ENCODE measurements at regions not wholly inside any gene's neighbourhood (a gene's known extent, or its start where the extent isn't known, plus 50 kb on each side); places are given as distances from the start of the nearest gene placed in this dataset.
A peak's percentile ranks its signal among the peaks of the same experiment; 100 is the strongest.

GRCh38 chr9:2299843-2300205 is 284.7 kb downstream of the SMARCA2 start:
- intact Hi-C loops (cut with DNase I) = no loop called here
- no peak for DNase-seq
- no peak for ATAC-seq

DNA sequence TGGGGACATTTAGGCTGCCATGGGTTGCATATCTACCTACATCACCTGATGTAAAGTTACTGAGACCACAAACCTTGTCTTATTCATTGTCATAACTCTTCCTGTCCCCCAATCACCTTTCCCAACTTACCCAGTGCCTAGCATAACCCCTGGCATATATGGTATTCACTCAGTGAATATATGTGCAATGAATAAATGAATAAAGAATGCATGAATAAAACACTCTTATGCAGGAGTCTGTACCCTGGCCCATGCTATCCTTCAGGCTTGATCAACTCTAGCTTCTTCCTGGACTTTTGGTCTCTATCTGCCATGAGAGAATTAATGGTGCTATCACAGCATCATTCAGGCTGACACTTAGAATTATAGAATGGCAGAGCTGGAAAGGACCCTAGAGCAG is 285.2 kb downstream of the SMARCA2 start:
- intact Hi-C loops (cut with DNase I) = no loop called here
- ATAC-seq = no peak
- no peak for DNase-seq

DNA sequence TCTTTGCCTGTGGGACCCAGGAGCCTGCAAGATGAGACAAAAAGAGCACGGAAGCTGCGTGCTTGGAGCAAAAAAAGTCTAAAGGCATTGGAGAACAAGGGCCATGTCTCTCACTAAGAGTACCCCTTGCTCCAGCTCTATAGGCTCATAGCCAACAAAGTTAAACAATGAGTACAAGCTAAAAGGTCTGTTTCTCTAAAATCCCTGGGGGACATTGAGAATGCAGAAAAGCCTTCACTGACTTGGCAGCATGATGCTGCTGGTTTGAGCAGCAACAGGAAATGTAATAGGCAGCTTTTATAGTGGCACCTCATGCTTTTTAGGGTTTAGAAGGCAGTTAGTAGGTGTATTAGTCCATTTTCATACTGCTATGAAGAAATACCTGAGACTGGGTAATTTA is 287.5 kb downstream of the SMARCA2 start:
- intact Hi-C loops (cut with DNase I) = no loop called here
- ATAC-seq = no peak

GRCh38 chr9:2303056-2303455 is 287.9 kb downstream of the SMARCA2 start:
- ATAC-seq = no peak
- intact Hi-C loops (cut with DNase I) = no loop called here
- DNase-seq = no peak

More for the DNA sequence above, 287.5 kb downstream of the SMARCA2 start:
- DNase-seq = no peak

DNA sequence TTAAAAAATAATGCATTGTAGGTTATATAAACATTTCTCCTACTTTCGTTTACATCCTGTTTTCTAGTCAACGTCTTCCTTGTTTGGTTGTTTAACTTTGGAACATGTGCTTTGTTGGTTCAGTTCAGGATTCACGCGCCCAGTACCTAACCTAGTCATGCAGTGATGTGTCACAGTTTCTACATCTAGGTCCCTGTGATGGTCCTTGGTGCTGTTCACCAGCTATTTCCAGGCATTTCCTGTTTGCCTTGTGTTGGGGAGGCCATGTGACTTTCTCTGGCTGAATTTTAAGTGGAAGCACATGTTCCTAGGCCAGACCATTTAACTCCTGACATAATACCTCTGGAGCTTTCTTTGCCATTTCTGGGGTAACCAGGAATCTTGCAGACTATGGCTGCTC is 292.3 kb downstream of the SMARCA2 start:
- no peak for DNase-seq
- ATAC-seq = no peak
- intact Hi-C loops (cut with DNase I) = no loop called here

- intact Hi-C loops (cut with DNase I) = no loop called here
- DNase-seq (no peak), ATAC-seq (no peak)
These were observed 296.8 kb downstream of the SMARCA2 start for GRCh38 chr9:2311920-2312319.

GRCh38 chr9:2313512-2313911 is 298.4 kb downstream of the SMARCA2 start:
- DNase-seq (no peak), ATAC-seq (no peak)
- intact Hi-C loops (cut with DNase I) = no loop called here

DNA sequence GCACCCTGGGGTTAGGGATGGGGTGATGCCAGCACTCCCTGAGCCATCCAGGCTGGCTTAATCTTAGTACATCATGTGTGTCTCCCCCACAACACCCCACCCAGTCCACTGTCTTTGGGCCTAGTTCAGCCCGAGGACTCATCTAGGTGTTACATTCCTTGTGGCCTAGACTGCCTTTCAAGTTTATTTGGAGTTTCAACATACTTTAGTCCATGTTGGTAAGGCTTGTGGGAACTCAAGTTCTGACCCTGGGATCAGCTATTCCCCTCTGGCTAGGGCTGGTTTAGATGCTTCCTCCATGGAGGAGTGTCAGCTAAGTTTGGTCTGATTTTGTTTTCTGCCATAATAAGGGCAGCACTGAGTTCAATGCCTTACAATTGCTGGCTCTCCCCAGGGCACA is 302.4 kb downstream of the SMARCA2 start:
- no peak for ATAC-seq
- intact Hi-C loops (cut with DNase I) = no loop called here
- DNase-seq = no peak

GRCh38 chr9:2319421-2319820 is 302.2 kb upstream of the VLDLR start:
- intact Hi-C loops (cut with DNase I) = no loop called here
- DNase-seq (no peak), ATAC-seq (no peak)

DNA sequence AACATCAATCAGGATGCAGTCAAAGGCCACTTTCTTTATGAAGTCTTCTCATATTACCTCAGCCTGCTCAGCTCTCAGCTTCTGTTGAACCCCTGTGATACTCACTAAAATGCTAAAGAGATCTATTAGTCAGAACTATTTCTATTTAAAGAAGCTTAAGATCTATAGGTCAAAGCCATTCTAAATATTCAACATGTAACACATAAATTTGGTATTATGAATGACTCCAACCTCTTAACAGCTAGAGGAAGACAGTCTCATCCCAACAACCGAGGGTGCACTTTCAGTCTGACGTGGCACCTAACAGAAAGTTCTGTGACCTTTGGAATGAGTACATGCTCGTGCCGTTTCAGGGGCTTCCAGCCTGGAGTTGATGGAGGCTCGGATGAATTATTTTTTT is 301.5 kb upstream of the VLDLR start:
- DNase-seq = no peak
- no peak for ATAC-seq
- intact Hi-C loops (cut with DNase I) = no loop called here

DNA sequence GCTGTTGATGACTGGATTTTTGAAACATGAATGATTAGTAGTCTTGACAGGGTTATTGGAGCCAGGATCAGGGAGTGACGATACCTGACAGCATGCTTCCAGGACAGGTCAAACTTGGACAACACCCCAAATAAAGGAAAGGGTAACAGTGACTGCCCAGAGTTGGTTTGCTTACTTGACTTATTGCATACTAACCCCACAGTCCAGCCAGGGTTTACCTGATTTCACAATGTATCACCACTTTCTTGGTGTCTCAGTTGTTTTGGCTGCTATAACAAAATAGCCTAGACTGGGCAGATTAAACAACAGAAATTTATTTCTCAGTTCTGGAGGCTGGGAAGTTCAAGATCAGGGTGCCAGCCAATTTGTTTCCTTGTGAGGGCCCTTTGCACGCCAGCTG is 301.0 kb upstream of the VLDLR start:
- intact Hi-C loops (cut with DNase I) = no loop called here
- no peak for ATAC-seq
- DNase-seq = no peak

- intact Hi-C loops (cut with DNase I) = no loop called here
- ATAC-seq = peak in 1 of 2 donors; percentile 70
- DNase-seq = no peak
These were observed 300.0 kb upstream of the VLDLR start for GRCh38 chr9:2321523-2322148.

GRCh38 chr9:2324742-2325141 is 296.8 kb upstream of the VLDLR start:
- DNase-seq = no peak
- intact Hi-C loops (cut with DNase I) = no loop called here
- ATAC-seq = peak in 1 of 2 donors; percentile 77

GRCh38 chr9:2332663-2333062 is 288.9 kb upstream of the VLDLR start:
- no peak for DNase-seq
- intact Hi-C loops (cut with DNase I) = no loop called here
- no peak for ATAC-seq

- intact Hi-C loops (cut with DNase I) = no loop called here
- ATAC-seq = peak in 1 of 2 donors; percentile 55
- no peak for DNase-seq
These were observed 286.3 kb upstream of the VLDLR start for GRCh38 chr9:2335260-2335659.

DNA sequence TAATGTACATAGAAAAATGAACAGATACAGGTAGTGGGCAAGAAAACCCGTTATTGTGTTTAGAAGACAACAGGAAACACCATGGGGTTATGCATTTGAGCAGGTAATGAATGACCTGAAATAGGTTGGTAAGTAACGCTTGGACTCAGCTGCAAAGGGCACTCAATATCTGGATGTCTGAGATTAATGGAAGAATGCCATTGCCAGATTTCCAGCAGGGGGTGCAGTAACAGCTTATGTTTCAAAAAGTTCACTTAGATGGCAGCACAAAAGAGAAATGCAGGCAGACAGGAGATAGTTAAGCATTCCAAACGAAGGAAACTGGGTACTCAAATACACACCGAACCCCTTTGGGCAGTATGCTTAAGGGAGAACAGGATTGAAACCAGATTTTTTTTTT is 285.5 kb upstream of the VLDLR start:
- intact Hi-C loops (cut with DNase I) = no loop called here
- ATAC-seq (no peak), DNase-seq (no peak)

DNA sequence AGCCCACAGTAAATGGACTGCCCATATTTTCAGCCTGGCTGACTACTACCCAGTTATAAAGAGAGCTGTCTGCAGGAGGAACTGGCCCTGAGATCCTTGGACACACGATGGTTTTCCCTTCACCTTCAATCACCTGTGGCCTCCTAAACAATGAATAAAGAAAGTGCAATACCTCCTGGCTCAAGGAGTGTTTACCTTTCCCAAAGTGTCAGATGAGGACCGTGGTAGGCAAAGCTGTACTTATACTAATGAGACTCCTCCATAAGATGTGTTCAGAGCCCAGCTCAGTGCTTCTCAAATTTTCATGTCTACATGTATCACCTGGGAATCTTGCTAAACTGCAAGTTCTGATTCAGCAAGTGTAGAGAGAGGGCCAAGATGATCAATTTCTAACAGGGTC is 284.5 kb upstream of the VLDLR start:
- ATAC-seq (no peak), DNase-seq (no peak)
- intact Hi-C loops (cut with DNase I) = no loop called here

DNA sequence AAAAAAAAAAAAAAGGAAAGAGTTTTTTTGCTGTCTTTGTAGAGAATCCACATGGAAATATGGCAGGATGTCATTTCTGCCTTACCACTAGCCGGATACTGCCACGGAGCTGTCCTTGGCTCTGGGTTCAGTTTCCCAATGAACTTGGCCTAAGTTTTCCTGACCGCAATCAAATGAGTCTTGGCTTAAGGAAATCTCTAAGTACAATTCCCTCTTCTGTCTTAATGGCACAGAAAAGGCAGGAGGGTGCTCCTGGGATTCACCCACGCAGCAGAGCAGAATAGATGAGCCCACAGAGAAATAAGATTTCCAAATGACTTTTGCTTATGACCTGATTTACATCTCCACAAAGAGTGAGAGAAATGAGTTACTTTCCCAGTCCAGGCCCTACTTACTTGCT is 284.0 kb upstream of the VLDLR start:
- intact Hi-C loops (cut with DNase I) = no loop called here

GRCh38 chr9:2338777-2339365 is 282.7 kb upstream of the VLDLR start:
- intact Hi-C loops (cut with DNase I) = no loop called here
- ATAC-seq = no peak
- DNase-seq = no peak

More for the DNA sequence above, 284.0 kb upstream of the VLDLR start:
- DNase-seq (peak; percentile 32), ATAC-seq (peak; percentile 66 to 84)

DNA sequence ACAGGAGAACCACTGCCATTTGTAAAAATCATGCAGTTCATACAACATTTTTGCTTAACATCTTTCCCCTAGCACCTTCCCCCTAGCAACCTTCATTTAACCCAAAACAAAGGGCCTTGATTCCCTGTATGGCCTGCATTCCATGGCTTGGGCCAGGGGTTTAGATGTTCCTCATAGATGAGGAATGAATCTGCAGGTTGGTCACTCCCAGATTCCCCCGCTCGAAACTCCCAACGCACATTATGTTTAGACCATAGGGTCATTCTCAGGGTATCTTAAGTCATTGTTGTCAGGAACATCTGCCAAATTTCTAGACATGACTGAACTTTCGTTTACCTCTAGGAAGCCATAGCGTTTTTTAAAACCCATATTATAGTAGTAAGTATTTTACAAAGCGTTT is 282.2 kb upstream of the VLDLR start:
- intact Hi-C loops (cut with DNase I) = no loop called here
- no peak for DNase-seq

GRCh38 chr9:2340046-2340760 is 281.4 kb upstream of the VLDLR start:
- intact Hi-C loops (cut with DNase I) = no loop called here
- ATAC-seq (no peak), DNase-seq (no peak)

More for the DNA sequence above, 282.2 kb upstream of the VLDLR start:
- no peak for ATAC-seq
